ENCODE measurements at regions not wholly inside any gene's neighbourhood (a gene's known extent, or its start where the extent isn't known, plus 50 kb on each side); places are given as distances from the start of the nearest gene placed in this dataset.

DNA sequence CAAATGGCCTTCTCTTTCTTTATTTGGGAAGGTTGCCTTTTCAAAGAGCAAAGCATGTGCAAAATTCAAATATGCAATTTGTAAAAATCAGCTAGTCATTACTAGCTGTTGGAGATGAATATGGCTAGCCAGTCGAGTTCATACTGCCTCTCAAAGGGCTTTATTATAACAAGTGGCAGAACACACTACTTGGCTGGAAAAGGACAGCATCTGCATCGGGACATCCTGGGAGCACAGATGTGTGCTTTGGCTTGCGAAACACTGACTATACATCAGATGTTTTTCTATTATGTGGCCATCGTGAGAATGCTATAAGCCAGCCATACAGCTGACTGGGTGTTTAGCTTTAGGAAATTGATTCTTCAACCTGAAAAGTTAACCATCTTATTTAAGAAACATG is 424.2 kb downstream of the KCTD12 start:
- ATAC-seq (replicated peaks) (no peak), DNase-seq (no peak)
- Mint-ChIP-seq H3K27ac (no peak overlapping the region), H3K36me3 (ENCODE audit: insufficient read depth) (no peaks in the 10 kb centered on the region), H3K27me3 (no peaks in the 10 kb centered on the region), H3K9me3 (peaks cover 2 to 8% of the 10 kb centered on the region in 2 donors), H3K4me3 (no peak overlapping the region), H3K4me1 (ENCODE audit: low read depth in 2 of 2) (no peaks in the 10 kb centered on the region)

DNA sequence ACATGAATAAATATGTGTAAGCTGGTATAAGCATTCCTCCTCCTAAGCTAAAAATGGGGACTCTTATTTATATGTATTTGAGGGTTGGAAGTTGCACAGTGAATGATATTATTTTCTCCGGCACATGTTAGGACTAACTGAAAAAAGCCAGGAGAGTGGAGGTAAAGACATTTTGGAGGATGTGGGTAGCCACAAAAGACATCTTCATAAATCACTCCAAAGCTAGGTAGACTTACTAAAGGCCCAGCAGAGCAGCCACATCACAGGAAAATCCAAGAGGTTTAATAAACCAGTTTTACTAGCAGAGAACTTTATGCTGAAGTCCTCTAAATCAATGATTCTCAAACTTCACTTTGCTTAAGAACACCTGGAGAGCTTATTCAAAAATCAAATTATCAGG is 424.7 kb downstream of the KCTD12 start:
- ATAC-seq (replicated peaks) = no peak
- Mint-ChIP-seq H3K4me3 (no peak overlapping the region), H3K36me3 (ENCODE audit: insufficient read depth) (no peaks in the 10 kb centered on the region), H3K9me3 (peaks cover 2 to 8% of the 10 kb centered on the region in 2 donors), H3K27ac (no peak overlapping the region), H3K4me1 (ENCODE audit: low read depth in 2 of 2) (no peaks in the 10 kb centered on the region), H3K27me3 (no peaks in the 10 kb centered on the region)
- no peak for DNase-seq

DNA sequence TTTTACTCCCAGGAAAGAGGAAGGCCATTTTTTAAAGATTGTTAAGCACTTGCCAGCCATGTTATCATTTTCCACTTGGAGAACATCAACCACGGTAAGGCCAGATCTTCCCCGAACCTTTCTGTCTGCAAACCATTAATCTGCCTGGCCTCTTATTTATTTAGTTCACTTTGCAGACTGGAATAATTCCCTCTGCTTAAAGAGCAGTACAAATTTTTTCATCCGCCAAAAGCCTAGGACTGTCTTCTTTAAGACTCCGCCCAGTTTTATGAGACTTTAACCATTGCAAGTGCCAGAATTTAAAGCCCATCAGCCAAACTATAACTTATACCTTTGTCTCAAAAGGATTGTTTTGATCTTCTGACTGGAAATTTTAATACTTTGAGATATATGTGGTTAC is 426.3 kb downstream of the KCTD12 start:
- H3K36me3 Mint-ChIP-seq (ENCODE audit: insufficient read depth) = no peaks in the 10 kb centered on the region
- no peaks in the 10 kb centered on the region for H3K4me1 Mint-ChIP-seq (ENCODE audit: low read depth in 2 of 2)
- peaks cover 3% of the 10 kb centered on the region in 2 donors for H3K9me3 Mint-ChIP-seq
- DNase-seq (no peak), ATAC-seq (replicated peaks) (no peak)
- no peaks in the 10 kb centered on the region for H3K27me3 Mint-ChIP-seq
- no peak overlapping the region for H3K4me3 Mint-ChIP-seq
- H3K27ac Mint-ChIP-seq = no peak overlapping the region

DNA sequence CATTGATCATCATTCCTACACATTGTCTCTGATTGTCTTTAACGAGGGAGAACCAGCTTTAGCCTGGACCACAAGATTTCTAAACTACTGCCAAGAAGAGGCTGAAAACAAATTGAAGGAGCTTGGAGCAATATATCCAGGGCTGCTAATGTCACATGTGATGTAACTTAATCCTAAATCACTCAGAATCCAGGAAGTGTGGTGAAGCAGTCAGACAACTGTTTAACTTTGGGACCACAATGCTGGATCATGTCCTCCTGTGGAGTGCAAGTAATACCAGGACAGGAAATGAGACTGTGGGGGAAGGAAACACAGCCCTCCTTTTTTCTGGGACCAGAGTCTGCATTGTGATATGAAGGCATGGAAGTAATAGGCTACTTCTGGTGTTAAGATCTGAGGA is 430.2 kb downstream of the KCTD12 start:
- Mint-ChIP-seq H3K4me1 (ENCODE audit: low read depth in 2 of 2) (no peaks in the 10 kb centered on the region), H3K36me3 (ENCODE audit: insufficient read depth) (no peaks in the 10 kb centered on the region), H3K27ac (no peak overlapping the region), H3K27me3 (no peaks in the 10 kb centered on the region), H3K4me3 (no peak overlapping the region), H3K9me3 (peaks cover 0 to 3% of the 10 kb centered on the region in 2 donors)
- DNase-seq = no peak
- ATAC-seq (replicated peaks) = no peak

DNA sequence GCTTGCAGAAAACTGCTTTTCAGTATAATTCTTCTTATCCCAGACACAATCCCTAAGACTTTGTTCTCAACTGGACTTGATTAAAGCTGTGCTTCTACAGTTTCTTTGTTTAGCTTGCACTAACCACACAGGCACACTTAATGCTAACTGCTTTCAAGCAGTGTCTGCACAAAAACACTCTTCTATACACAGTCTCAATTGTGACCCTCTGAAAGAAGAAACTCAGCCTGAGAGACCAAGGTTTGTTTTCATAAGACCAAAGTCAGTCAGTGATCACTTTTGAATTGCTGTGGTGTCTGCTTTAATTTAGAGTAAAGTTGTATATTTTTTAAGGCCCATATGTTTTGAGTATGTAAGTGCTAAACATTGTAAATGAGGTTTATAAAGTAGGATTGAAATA is 431.2 kb downstream of the KCTD12 start:
- ATAC-seq (replicated peaks) = no peak
- H3K27me3 Mint-ChIP-seq = no peaks in the 10 kb centered on the region
- no peaks in the 10 kb centered on the region for H3K36me3 Mint-ChIP-seq (ENCODE audit: insufficient read depth)
- no peak overlapping the region for H3K4me3 Mint-ChIP-seq
- peaks cover 0 to 3% of the 10 kb centered on the region in 2 donors for H3K9me3 Mint-ChIP-seq
- no peak for DNase-seq
- H3K27ac Mint-ChIP-seq = no peak overlapping the region
- no peaks in the 10 kb centered on the region for H3K4me1 Mint-ChIP-seq (ENCODE audit: low read depth in 2 of 2)

DNA sequence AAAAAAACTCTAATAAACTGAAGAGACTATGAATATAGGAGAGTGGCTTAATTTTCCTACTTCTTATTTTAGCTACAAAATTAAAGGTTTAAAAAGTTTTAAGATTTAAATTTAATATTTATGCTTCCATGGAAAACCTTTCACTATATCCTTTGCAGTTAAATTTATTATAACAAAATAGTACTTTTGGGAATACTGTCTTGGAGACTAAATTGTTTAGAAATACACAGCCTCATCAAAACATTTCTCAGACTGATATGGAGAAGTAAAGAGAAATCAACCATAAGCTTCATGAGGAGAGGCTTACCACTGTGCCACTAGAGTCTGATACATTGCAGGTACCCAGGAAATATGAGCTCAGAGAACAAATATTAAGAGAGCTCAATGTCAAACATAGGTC is 436.5 kb downstream of the KCTD12 start:
- Mint-ChIP-seq H3K9me3 (no peaks in the 10 kb centered on the region), H3K27ac (no peak overlapping the region), H3K27me3 (no peaks in the 10 kb centered on the region), H3K36me3 (ENCODE audit: insufficient read depth) (no peaks in the 10 kb centered on the region), H3K4me1 (ENCODE audit: low read depth in 2 of 2) (no peaks in the 10 kb centered on the region), H3K4me3 (no peak overlapping the region)
- DNase-seq (no peak), ATAC-seq (replicated peaks) (no peak)

DNA sequence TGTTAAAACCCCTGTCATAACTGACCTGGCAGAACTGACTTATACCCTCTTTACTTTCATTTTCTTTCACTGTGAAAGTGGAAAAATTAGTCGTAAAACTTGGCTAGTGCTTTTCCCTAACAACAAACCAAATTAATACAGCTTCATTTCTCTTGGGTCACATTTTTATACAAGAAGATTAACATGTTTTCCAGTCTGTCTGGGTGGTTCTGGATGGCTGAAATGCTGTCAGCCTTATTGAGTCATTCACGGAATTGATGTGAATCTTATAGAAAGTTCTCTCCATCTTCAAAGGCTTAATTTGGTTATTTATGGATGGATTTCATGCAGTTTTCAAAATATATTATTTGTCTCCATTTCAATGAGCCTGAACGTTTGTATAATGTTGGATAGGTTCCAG is 440.0 kb downstream of the KCTD12 start:
- ATAC-seq (replicated peaks) = no peak
- Mint-ChIP-seq H3K36me3 (ENCODE audit: insufficient read depth) (no peaks in the 10 kb centered on the region), H3K4me3 (no peak overlapping the region)

DNA sequence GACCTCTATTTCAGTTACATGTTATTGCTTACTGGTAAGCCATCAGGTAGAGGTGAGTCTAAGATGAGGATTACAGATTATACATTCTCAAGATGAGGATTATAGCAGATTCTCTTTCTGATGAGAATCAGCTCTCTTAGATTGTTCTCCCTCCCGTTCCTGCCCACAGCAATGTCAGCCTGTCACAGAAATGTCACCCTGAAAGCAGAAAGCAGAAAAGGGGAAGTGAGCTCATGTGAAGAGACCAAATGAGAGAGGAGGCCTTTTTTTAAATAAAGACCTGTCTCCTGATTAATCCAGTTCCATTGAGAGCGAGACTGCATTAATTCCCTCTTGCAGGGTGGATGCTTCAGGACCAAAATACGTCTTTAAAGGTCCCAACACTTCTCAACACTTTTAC is 445.6 kb downstream of the KCTD12 start:
- Mint-ChIP-seq H3K9me3 (no peaks in the 10 kb centered on the region), H3K36me3 (ENCODE audit: insufficient read depth) (no peaks in the 10 kb centered on the region), H3K4me3 (no peak overlapping the region), H3K27ac (no peak overlapping the region), H3K27me3 (no peaks in the 10 kb centered on the region), H3K4me1 (ENCODE audit: low read depth in 2 of 2) (no peaks in the 10 kb centered on the region)
- DNase-seq (no peak), ATAC-seq (replicated peaks) (no peak)

More for the DNA sequence above, 440.0 kb downstream of the KCTD12 start:
- H3K27ac Mint-ChIP-seq = no peak overlapping the region
- no peak for DNase-seq
- H3K27me3 Mint-ChIP-seq = no peaks in the 10 kb centered on the region
- no peaks in the 10 kb centered on the region for H3K4me1 Mint-ChIP-seq (ENCODE audit: low read depth in 2 of 2)
- H3K9me3 Mint-ChIP-seq = no peaks in the 10 kb centered on the region

DNA sequence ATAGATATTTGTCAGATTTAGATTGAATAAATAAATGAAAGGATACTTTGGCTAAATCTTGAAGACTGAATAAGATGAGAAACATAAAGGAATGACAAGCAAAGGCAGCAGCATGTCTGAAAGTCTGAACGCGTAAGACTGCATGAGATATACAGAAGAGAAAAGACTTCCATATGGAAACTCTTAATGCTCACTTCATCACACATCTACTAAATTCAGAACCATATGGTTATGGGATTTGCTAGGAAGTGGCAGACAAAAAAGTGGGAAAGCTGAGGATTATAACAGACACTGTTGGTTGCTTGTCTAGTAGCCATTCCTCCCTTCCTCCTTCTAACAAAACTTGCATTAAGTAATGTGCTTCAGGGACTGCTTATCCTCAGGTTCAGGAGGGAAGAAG is 446.7 kb downstream of the KCTD12 start:
- ATAC-seq (replicated peaks) (no peak), DNase-seq (no peak)
- Mint-ChIP-seq H3K9me3 (no peaks in the 10 kb centered on the region), H3K4me1 (ENCODE audit: low read depth in 2 of 2) (no peaks in the 10 kb centered on the region), H3K4me3 (no peak overlapping the region), H3K27me3 (no peaks in the 10 kb centered on the region), H3K27ac (no peak overlapping the region), H3K36me3 (ENCODE audit: insufficient read depth) (no peaks in the 10 kb centered on the region)

DNA sequence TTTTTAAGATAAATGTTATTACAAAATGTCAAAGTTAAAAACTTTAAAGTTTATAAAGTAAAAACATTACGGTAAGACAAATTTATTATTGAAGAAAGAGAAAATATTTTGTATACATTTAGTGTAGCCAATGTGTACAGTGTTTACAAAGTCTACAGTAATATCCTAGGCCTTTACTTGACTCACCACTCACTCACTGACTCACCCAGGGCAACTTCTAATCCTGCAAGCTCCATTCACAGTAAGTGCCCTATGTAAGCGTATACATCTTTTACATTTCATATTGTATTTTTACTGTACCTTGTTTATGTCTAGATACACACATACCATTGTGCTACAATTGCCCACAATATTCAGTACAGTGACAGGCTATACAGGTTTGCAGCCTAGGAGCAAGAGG is 448.2 kb downstream of the KCTD12 start:
- DNase-seq = no peak
- Mint-ChIP-seq H3K27me3 (no peaks in the 10 kb centered on the region), H3K9me3 (no peaks in the 10 kb centered on the region), H3K4me1 (ENCODE audit: low read depth in 2 of 2) (no peaks in the 10 kb centered on the region), H3K36me3 (ENCODE audit: insufficient read depth) (no peaks in the 10 kb centered on the region), H3K27ac (no peak overlapping the region), H3K4me3 (no peak overlapping the region)
- ATAC-seq (replicated peaks) = no peak

DNA sequence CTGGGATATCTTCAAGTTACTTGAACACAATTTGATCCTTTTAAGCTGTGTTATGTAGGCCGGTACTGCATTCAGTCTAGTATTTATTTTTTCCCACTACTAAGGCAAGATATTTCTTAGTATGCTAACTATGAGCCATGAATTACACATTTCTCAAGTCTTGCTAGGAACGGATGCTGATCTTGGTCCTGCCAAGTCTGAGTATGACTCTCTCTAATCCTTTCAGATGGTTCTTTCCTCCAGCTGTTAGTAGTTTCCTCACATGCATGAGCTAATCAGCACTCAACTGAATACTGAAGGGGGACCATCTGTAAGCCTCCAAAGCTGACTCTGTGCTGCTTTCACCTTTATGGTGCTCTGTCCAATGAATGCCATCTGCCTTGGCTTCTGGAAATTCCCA is 460.3 kb downstream of the KCTD12 start:
- H3K27ac Mint-ChIP-seq = no peak overlapping the region
- no peak for DNase-seq
- H3K4me3 Mint-ChIP-seq = no peak overlapping the region
- no peaks in the 10 kb centered on the region for H3K27me3 Mint-ChIP-seq
- no peak for ATAC-seq (replicated peaks)
- no peaks in the 10 kb centered on the region for H3K9me3 Mint-ChIP-seq
- no peaks in the 10 kb centered on the region for H3K4me1 Mint-ChIP-seq (ENCODE audit: low read depth in 2 of 2)
- no peaks in the 10 kb centered on the region for H3K36me3 Mint-ChIP-seq (ENCODE audit: insufficient read depth)

DNA sequence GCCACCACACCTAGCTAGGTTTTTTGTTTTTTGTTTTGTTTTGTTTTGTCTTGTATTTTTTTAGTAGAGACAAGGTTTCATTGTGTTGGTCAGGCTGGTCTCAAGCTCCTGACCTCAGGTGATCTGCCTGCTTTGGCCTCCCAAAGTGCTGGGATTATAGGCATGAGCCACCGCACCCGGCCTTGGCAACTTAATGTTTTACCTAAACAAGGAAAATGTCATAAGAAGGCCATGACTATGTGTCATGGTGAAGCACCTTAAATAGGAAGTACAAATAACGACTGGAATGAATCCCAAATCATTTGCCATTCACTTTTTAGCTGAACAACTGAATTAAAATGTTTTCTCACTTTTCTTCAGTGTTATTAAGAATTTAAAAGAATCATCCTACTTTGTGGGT is 465.2 kb downstream of the KCTD12 start:
- Mint-ChIP-seq H3K4me1 (ENCODE audit: low read depth in 2 of 2) (no peaks in the 10 kb centered on the region), H3K27ac (no peak overlapping the region), H3K36me3 (ENCODE audit: insufficient read depth) (no peaks in the 10 kb centered on the region), H3K9me3 (peaks cover 0 to 4% of the 10 kb centered on the region in 2 donors), H3K4me3 (no peak overlapping the region), H3K27me3 (no peaks in the 10 kb centered on the region)
- no peak for DNase-seq
- ATAC-seq (replicated peaks) = no peak

DNA sequence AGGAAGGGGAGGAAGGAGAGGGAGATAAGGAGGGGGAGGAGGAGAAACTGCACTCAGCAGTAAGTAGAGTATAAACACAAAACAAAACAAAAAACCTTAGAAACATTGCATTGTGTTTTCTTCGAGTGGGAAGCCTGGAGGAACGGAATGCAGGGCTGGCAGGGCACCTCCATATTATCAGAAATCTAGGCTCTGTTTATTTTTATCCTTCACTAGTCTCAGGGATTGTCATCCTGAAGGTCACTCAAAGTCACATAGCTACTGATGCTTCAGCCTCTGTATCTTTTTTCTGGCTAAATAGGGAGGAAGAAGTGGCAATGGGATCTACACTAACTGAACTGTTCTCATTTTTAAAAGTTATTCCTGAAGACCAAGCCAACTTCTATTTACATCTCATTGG is 467.8 kb downstream of the KCTD12 start:
- H3K4me1 Mint-ChIP-seq (ENCODE audit: low read depth in 2 of 2) = no peaks in the 10 kb centered on the region
- peaks cover 0 to 4% of the 10 kb centered on the region in 2 donors for H3K9me3 Mint-ChIP-seq
- DNase-seq (no peak), ATAC-seq (replicated peaks) (no peak)
- H3K27me3 Mint-ChIP-seq = no peaks in the 10 kb centered on the region
- H3K4me3 Mint-ChIP-seq = no peak overlapping the region
- H3K27ac Mint-ChIP-seq = no peak overlapping the region
- H3K36me3 Mint-ChIP-seq (ENCODE audit: insufficient read depth) = no peaks in the 10 kb centered on the region

DNA sequence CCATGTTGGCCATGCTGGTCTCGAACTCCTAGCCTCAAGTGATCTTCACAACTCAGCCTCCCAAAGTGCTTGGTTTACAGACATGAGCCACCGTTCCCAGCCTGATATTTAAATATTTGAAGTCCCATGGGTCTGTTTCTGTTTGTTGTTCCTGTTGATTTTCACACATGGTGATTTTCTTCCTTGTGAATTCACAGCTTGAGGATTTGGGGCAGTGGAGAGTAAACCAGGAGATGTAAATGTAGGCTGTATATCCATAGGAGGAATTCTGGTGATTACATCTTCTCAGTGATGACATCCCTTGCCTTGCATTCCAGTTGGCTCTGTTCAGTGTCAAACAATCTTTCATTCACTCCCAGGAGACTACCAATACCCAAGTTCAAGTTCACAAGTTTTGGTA is 471.9 kb downstream of the KCTD12 start:
- H3K4me1 Mint-ChIP-seq (ENCODE audit: low read depth in 2 of 2) = no peaks in the 10 kb centered on the region
- peaks cover 0 to 4% of the 10 kb centered on the region in 2 donors for H3K9me3 Mint-ChIP-seq
- no peaks in the 10 kb centered on the region for H3K27me3 Mint-ChIP-seq
- no peaks in the 10 kb centered on the region for H3K36me3 Mint-ChIP-seq (ENCODE audit: insufficient read depth)
- no peak overlapping the region for H3K4me3 Mint-ChIP-seq
- ATAC-seq (replicated peaks) = no peak
- no peak for DNase-seq
- no peak overlapping the region for H3K27ac Mint-ChIP-seq

DNA sequence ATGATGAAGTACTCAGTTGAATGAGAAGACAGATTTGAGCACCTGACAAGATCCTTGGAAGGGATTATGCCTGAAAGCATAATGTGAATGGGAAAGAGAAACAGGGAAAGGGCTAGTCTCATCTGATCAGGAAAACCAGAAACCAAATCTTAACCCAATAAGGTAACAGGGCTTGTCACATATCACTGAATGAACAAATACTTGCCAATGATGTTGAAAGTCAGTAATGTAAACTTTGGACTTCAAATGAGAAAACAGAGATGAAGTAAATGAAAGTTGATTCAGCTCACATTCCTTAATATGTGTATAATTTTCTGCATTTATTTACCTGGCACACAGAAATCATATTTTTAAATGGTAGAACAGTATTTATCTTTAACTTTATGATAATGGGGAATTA is 480.0 kb downstream of the KCTD12 start:
- no peak overlapping the region for H3K4me3 Mint-ChIP-seq
- H3K27me3 Mint-ChIP-seq = no peaks in the 10 kb centered on the region
- no peak for DNase-seq
- H3K9me3 Mint-ChIP-seq = peaks cover 0 to 2% of the 10 kb centered on the region in 2 donors
- no peaks in the 10 kb centered on the region for H3K4me1 Mint-ChIP-seq (ENCODE audit: low read depth in 2 of 2)
- ATAC-seq (replicated peaks) = no peak
- H3K27ac Mint-ChIP-seq = no peak overlapping the region
- H3K36me3 Mint-ChIP-seq (ENCODE audit: insufficient read depth) = no peaks in the 10 kb centered on the region

Data from effector memory CD8-positive, alpha-beta T cell (primary cell).